Activated gamma-delta T cell (primary cell): ENCODE measurements at regions not wholly inside any gene's neighbourhood (a gene's known extent, or its start where the extent isn't known, plus 50 kb on each side); places are given as distances from the start of the nearest gene placed in this dataset.

ENCODE experiments used
- DNase-seq: peaks from one replicate; lab custom pipeline; 2025; lab: John Stamatoyannopoulos, UW

DNA sequence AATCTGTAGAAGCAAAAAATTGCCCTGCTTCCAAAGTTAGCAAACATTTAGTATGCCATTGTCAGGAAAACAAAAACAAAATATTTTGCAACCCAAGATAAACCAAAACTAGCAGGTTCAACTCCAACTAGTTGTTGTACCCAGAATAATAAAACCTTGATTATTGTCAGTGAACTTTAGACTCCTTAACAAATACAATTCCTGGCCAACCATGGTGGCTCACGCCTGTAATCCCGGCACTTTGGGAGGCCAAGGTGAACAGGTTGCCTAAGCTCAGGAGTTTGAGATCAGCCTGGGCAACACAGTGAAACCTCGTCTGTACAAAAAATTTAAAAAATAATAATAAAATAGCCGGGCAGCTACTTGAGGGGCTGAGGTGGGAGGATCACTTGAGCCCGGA lies 53.6 kb upstream of the EPCAM start:
- no peak for DNase-seq

DNA sequence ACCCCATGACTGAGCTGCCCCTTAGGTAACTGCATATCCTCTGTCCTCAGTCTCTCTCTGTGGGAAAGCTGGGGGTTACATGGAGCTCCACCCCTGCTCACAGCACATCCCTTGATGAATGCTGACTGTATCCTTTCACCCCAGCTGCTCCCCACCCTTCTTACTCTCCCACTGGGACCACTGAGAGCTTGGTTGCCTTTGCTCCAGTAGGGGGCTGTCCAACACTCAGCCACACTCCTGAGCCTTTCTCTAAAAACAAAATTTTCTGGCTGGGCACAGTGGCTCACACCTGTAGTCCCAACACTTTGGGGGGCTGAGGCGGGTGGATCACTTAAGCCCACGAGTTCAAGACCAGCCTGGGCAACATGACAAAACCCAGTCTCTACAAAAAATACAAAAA lies 55.4 kb upstream of the EPCAM start:
- DNase-seq: no peak

DNA sequence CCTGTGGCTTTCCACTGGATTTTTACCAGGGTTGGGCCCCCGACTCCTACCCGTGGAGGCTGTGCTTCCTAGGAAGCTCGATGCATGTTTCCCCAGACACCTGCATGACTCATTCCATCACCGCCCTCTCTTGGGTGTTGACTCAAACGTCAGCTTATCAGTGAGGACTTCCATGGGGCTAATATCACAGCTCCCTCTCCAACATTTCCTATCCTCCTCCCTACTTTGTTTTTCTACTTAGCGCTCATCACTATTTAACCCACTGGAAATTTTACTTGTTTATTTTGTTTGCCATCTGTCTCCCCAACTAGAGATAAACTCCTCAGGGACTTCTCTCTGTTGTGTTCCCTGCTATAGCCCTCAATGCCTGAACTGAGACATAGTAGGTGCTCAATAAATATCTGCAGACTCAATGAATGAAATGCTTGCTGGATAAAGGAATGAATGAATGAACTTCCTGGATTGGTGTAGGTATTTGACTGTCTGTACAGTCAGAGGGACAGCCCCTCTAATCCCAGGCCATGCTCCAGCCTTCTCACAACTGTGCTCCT lies 55.9 kb upstream of the EPCAM start:
- DNase-seq: no peak

DNA sequence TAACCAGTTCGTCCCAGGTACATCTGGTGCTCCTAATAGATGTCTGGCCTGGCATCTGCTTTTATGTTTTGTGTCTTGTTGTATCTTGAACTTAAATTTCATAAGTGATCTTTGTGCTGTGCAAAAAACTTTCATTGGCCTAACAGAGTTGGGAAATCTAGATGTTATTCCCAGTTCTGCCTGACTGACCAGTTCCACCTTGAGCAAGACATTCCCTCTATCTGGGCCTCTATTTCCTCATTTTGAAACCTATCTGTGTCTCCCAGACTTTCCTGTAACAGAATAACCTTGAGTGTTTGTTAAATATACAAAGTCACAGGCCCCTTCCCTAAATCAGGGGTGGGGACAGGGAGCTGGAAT lies 56.6 kb upstream of the EPCAM start:
- no peak for DNase-seq

DNA sequence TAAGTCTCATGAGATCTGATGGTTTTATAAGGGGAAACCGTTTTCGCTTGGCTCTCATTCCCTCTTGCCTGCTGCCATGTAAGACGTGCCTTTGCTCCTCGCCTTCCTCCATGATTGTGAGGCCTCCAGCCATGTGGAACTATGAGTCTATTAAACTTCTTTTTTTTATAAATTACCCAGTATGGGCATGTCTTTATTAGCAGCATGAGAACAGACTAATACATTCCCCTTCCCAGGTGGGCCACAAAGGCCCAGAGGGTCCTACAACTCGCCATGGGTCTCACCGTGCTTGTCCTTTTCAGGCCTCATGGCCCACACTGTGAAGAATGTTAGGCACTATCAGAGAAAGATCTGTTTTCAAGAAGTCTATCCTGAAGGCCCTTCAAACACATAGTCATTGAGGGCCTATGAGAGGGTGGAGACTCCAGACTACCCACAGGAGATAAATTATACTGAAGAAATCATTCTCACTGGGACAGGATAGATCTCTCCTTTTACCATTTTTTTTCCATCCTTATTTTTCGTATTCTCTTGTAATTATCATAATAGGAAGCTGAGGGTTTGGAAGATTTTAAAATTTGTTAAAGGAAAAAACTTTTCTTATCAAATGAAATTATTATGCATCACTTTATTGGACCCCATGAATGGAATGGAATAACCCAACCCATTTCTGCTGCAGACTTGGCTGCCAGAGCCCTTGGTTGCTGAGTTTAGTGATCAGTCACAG lies 57.2 kb upstream of the EPCAM start:
- DNase-seq: no peak

DNA sequence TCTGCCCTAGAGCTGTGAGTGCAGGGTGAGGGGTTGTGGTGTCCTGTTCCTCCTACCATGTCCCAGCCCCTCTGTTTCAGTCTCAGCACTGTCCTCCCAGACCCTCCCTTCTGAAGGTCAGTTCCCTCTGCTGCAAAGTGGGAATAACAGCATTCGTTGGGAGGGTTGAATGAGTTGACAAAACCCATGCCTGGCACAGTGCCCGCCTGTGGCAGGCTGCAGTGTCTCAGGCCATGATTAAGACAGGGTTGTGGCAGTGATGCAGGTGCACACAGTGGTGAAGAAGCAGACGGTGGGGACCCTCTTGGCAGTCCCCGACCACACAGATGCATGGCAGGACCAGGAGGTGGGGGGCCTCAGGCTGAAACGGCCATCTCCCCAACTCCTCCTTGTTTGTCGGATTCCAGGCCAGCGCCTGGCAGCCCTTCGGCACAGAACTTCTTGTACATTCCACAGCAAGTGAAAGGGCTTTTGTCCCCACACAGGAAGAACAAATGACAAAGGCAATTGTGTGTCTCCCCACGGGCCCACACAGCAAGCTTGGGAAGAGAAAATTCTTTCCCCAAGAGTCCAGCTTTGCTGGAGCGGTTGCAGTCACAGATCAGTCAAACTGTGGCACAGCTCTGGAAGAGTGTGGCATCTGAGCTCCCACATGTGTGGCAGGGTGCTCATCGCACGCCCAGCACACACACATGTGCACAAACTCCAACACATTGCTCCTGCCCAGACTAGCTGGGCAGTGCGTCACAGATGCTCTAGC lies 58.1 kb upstream of the EPCAM start:
- DNase-seq: no peak

DNA sequence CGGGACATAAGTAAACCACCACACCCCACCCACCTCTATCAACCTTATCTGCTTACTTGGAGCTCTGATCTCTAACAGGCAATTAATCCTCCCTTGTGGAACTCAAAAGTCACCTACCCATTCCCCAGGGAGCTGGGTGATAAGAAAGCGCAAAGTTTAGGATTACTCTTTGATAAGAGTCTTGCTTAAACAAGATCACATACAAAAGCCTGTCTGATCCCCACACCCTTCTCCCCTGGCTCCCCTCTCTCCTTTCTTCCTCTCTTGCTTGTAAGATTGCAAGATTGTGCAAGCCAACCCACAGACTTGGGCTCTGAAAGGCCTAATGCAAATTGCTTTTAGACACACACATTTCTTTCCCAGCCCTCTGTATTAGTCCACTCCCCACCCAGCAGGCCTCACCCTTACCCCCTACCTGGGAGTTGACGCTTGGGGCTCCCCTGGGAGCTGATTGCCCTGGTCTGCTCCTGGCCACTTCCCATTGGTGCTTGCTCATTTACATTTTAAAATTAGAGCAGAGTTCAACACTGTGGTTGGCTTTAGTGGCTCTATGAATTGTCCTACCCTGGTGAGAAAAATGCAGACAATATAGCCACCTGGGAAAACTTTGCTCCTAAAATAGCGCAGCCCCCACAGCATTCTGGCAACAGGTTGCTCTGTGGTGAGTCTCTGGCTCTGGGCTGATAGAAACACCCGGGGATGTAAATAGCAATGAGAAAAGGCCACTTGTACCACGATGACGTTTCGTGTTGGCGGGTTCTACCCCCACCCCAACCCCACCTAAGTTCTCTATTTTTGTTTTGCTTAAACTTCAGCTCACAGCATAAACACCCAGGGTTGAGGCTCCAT lies 58.9 kb upstream of the EPCAM start:
- no peak for DNase-seq

DNA sequence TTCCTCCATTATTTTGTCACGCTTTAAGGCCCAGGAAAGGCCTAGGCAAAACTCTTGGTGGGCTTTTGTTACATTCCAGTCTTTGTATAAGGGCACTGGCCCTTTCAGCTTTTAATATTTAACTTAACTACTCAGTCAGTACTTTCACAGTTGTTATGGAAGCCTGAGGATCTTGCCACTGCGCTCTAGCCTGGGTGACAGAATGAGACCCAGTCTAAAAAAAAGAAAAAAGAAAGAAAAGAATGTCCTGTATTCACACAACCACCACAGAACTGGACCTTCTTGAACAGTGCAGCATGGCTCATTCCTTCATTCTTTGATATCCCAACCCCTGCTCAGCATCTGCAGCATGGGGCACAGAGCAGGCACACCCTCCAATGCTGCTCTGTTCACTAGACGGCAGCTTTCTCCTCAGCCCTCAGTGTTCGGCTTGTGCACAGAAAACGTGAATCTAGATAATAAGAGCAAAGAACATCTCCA lies 59.6 kb upstream of the EPCAM start:
- DNase-seq: no peak

DNA sequence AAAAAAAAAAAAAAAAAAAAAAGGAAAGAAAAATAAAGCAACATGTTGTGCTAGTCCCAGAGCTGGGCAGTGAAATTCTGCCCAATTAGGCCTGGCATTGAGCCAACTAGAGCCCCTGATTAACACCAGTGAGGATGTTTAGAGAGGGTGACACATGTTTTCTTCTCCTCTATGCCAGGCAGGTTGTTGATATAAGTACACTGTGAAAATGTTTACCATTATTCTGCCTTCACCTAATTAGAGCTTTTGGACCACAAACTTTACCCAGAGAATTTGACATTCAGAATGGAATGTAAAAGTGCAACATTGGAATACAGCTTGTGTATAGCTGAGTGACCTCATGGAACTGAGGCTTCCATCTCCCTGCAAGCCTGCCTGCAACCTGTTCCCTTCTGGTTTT lies 62.0 kb upstream of the EPCAM start:
- no peak for DNase-seq

DNA sequence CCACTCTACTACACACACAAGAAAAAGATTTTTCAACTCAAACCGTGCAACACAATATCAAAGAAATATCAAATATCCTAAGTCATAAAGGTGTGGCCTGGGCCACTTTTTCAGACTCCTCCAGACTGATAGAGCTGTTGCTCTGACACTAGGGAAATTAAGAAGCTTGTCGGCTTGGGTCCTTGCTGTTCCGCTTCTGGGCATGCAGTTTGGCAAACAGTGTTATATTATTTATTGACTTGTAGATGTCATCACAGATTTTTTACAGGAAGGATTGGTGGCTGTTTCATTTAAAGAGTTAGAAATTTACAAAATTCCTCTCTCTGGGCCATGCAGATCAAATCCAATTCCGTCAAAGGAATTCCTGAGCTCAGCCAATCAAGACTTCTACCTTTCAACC lies 64.5 kb upstream of the EPCAM start:
- no peak for DNase-seq

DNA sequence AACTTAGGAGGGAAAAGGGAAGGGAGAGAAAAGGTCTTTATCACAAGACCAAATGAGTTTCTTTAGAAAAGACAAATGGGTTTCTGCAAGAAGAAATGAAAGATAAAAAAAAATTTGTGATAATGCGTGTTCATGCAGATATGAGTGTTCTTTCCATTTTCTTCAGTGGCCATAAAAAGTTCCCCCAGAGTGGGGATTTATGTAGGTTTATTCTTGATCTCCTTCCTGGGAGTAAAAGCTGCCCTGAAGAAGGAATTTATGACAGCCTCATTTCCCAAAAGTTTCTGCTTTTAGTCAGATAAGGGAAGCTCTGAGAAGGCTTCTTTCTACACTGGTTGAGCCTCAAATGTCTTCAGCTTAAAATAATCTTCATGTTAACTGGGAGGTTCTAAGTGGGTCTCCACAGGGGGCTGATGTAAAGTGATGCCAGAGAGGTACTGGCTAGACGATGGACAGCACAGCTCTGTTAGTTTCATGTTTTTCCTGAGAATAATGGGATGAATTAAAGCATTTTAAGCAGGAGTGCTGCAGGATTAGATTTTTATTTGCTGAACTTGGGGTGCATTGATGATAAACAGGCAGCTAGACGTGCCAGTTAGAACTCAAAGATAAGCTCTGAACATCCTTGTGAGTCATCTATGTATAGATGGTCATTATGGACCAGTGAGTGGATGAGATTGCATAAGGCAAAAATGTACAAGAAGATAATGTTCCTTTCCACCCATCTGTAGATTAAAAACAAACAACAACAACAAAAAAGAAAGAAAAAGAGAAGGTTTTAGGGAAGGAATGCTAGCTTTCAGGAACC lies 65.6 kb upstream of the EPCAM start:
- no peak for DNase-seq

DNA sequence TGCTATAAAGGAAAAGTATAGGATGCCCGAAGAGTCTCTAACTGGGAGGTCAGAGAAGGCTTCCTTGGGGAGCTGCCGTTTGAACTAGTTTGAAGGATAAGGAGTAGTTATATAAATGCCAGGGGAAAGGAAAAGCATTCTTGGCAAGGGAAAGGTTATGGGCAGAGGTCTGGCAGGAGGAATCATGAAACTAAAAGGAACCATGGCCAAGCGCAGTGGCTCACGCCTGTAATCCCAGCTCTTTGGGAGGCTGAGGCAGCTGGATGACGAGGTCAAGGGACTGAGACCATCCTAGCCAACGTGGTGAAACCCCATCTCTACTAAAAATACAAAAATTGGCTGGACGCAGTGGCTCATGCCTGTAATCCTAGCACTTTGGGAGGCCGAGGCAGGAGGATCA lies 66.8 kb upstream of the EPCAM start:
- DNase-seq: no peak

DNA sequence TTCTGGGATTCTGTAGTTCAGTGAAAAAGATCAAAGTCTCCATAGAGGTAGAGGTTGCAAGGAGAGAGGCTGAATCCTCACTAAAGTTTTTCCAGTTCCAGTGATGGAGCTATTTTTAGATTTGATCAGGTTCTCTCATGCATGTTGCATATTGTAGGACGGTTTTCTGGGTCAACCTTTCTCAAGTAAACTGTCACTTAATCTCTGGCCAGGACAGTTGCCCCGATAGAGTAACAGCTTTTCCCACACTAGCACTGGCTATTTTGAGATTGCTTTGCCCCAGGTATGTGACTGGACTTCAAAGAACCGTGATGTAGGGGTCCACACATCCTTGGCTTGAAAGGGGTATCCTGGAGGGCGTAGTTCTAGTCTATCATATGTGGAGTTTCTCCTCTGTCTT lies 67.4 kb upstream of the EPCAM start:
- no peak for DNase-seq

DNA sequence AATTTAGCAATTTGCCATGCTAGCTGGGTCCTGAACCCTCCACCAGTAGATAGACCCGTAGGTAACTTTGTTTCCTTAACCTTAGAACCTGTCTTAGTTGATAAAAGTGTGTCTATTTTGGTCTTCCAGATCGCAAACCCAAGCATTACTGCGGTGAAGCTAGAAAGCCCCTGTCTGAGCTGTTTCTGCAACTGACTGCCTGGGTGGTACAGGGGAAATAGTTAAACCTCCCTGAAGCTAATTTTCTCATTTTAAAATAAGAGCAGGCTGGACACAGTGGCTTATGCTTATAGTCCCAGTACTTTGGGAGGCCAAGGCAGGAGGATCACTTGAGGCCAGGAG lies 67.9 kb upstream of the EPCAM start:
- DNase-seq: no peak

DNA sequence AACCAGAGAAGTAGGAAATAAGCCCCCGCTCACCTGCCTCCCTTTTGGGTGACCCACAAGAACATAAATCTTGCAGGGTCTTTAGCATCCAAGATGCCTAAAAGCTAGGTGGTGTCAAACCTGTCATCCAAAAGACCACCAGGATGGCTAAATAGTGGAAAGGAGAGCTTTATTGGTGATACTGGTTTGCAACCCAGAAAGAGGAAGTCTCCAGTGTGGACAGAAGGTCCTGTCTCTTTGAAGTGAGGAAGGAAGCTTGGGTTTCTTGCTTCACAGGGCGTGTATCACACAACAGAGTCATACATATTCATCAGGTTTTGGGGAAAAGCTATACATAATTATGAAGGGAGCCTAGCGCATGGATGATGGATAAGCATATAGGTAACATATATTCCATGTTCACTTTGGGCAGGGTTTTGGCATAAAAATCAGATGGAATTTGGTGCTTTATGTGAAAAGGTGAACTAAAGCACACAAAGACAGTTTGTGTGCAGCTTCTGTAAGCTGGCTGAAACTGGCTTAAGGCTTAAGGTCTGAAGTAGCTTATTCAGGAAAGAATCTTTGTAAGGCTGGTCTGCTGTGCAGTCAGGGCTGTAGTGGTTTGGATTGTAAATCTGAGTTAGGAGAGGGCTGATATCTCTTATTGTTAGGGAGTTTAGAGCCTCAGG lies 68.4 kb upstream of the EPCAM start:
- no peak for DNase-seq

DNA sequence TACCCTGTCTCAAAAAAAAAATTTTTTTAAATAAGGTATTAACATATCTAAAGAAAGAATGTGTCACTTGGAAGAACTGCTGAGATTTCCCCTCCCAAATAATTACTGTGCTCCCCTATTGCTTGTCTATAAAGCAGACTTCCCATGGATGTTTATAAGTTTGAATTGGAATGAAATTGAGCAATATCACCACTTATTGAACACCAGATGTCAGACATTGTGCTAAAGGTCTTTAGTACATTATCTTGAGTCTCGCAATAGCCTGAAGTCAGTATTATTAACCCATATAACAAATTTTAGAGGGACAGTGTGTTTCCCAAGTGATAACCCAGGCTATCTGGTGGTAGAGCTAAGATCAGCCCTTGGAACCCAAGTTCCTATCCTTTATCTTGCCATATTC lies 69.0 kb upstream of the EPCAM start:
- DNase-seq: no peak

DNA sequence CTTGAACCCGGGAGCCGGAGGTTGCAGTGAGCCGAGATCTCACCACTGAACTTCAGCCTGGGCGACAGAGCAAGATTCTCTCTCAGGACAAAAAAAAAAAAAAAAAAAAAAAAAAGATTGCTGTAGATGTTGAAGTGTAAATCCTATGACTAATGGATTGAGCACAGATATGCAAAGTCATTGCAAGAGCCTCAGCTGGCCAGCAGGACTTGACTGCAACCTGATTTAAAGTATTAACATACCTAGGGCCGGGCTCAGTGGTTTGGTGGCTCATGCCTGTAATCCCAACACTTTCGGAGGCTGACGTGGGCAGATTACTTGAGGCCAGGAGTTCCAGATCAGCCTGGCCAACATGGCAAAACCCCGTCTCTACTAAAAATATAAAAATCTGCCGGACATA lies 69.6 kb upstream of the EPCAM start:
- DNase-seq: no peak

DNA sequence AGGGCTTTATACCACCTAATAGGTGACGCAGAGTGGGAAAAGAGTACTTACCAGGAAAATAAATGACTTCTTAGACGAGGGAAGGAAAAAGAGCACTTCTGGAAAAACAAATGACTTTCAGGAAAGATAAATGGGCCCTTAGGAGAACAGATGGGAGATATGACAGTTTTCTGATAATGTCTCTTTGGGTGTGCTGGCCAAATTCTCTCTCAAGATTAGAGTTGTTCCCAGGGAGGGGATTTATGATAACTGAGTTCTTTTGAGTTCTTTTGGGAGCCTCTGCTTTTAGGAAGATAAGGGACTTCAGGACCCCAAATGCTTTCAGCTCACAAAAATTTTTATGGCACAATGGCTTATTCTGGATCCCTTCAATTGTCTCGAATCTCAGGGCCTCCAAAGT lies 70.3 kb upstream of the EPCAM start:
- DNase-seq: no peak

DNA sequence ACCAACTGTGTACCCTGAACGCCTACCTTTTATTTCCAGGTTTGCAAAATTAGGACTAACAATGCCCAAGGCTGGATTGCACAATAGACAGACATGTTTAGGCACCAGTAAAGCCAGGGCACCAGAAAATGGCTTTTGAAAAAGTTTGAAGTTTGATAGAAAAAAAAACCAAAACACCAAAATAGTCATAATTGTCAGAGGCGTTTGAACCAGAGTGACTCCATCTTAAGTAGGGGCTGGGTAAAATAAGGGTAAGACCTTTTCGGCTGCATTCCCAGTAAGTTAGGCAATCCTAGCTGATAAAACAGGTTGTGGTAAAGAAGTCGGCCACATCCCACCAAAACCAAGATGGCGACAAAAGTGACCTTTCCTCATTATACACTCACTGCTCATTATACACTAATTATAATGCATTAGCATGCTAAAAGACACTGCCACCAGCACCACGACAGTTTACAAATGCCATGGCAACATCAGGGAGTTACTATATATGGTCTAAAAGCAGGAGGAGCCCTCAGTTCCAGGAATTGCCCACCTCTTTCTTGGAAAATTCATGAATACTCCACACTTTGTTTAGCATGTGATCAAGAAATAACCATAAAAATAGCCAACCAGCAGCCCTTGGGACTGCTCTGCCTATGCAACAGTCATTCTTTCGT lies 71.2 kb upstream of the EPCAM start:
- DNase-seq: no peak

DNA sequence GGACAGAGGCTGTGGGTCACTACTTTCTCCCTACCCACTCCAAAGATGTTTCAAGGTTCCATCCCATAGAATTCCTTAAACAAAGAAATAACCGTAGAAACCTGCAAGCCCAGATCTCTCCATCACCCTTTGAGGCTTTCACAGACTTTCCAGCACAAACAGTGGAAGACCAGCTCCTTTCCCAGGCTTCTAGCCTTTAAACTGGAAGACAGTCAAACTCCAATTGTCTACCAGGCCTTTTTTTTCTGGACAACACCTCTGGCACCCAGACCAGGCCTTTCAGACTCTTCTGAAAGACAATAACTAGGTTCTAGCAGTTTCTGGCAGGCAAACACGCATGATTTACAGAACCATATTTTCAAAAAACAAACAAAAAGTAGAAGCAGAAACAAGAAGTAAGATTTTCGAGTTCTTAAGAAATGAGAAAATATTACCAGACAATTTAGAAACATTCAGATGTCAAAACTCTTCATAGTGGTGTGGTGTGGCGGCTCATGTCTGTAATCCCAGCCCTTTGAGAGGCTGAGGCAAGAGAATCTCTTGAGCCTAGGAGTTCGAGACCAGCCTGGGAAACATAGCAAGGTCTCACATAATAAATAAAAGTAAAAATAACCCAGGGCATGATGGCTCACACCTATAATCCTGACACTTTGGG lies 73.0 kb upstream of the EPCAM start:
- no peak for DNase-seq
